K562 (cell line): ENCODE measurements at regions not wholly inside any gene's neighbourhood (a gene's known extent, or its start where the extent isn't known, plus 50 kb on each side); places are given as distances from the start of the nearest gene placed in this dataset.

Experiments
- ATF7 ChIP-seq: fragments of 450-650 bp; IDR thresholded peaks from 2 replicates; pipeline ENCODE4 v1.7.1; 2014; ENCODE audit warnings: mild to moderate bottlenecking, moderate library complexity
- GABPB2 ChIP-seq: fragments of 250-450 bp; sonication (Bioruptor Pico); conservative IDR thresholded peaks from 2 replicates; pipeline ENCODE4 v1.5.1; 2021; ENCODE audit warnings: mild to moderate bottlenecking
- LEF1 ChIP-seq: fragments of 450-650 bp; IDR thresholded peaks from 2 replicates; pipeline ENCODE4 v1.6.1; 2016; ENCODE audit warnings: mild to moderate bottlenecking
- NCOA1 ChIP-seq: fragments of 450-650 bp; IDR thresholded peaks from 2 replicates; pipeline ENCODE4 v1.6.1; 2016; ENCODE audit warnings: low read depth
- NFIX ChIP-seq: fragments of 250-450 bp; sonication (Bioruptor Pico); IDR thresholded peaks from 2 replicates; pipeline ENCODE4 v1.4.0; 2020; ENCODE audit warnings: low read depth, mild to moderate bottlenecking, moderate library complexity
- RAD21 ChIP-seq, 2 experiments: fragments of 250-450 bp in 1 of 2; fragments of 450-650 bp in 1 of 2; sonication (Bioruptor Pico) in 1 of 2; formaldehyde crosslinking in 1 of 2; IDR thresholded peaks in 1 of 2; conservative IDR thresholded peaks in 1 of 2; 2 replicates each; pipeline versions ENCODE4 v1.4.0 to v1.8.0; 2020 to 2022; ENCODE audit warnings: mild to moderate bottlenecking in 2 of 2, moderate library complexity in 1 of 2
- UBTF ChIP-seq, 2 experiments: IDR thresholded peaks; 2 replicates each; pipeline ENCODE4 v1.6.1; 2012; ENCODE audit warnings: improper control_type of control experiment in 2 of 2, low read depth in 2 of 2, low read length in 2 of 2, borderline replicate concordance in 1 of 2
- ZBED1 ChIP-seq: IDR thresholded peaks from 2 replicates; pipeline ENCODE4 v1.6.1; 2014
- ZBTB33 ChIP-seq: sonication (generic); formaldehyde crosslinking; IDR thresholded peaks from 2 replicates; pipeline ENCODE4 v1.8.1; 2023; ENCODE audit warnings: mild to moderate bottlenecking, missing genetic modification reagents
- TF ChIP-seq, protein P1 (sequence below), 3 experiments: IDR thresholded peaks in 2 of 3; conservative IDR thresholded peaks in 1 of 3; 2 replicates each; pipeline ENCODE4 v1.5.1; 2011 to 2012; ENCODE audit warnings: low read length in 3 of 3, mild to moderate bottlenecking in 3 of 3, control low read depth in 2 of 3, improper control_type of control experiment in 1 of 3, inconsistent platforms in 1 of 3, low read depth in 1 of 3, mixed read lengths in 1 of 3, moderate library complexity in 1 of 3; ENCODE audit not compliant: insufficient read depth in 2 of 3

GRCh38 chr1:187409341-187409740 is 580.6 kb downstream of the PLA2G4A start:
- no peak for TF ChIP-seq UBTF (IDR thresholded peaks at IDR 0.05; ENCODE audit: borderline replicate concordance in 1 of 2, low read depth in 2 of 2, low read length in 2 of 2)
- TF ChIP-seq, protein P1, sequence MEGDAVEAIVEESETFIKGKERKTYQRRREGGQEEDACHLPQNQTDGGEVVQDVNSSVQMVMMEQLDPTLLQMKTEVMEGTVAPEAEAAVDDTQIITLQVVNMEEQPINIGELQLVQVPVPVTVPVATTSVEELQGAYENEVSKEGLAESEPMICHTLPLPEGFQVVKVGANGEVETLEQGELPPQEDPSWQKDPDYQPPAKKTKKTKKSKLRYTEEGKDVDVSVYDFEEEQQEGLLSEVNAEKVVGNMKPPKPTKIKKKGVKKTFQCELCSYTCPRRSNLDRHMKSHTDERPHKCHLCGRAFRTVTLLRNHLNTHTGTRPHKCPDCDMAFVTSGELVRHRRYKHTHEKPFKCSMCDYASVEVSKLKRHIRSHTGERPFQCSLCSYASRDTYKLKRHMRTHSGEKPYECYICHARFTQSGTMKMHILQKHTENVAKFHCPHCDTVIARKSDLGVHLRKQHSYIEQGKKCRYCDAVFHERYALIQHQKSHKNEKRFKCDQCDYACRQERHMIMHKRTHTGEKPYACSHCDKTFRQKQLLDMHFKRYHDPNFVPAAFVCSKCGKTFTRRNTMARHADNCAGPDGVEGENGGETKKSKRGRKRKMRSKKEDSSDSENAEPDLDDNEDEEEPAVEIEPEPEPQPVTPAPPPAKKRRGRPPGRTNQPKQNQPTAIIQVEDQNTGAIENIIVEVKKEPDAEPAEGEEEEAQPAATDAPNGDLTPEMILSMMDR (IDR thresholded peaks at IDR 0.05 in 2 of 3, conservative IDR thresholded peaks at IDR 0.05 in 1 of 3; ENCODE audit: insufficient read depth in 2 of 3, low read depth in 1 of 3, low read length in 3 of 3): no peak
- TF ChIP-seq GABPB2 (CRISPR knock-in tag): no peak
- no peak for TF ChIP-seq RAD21 (CRISPR knock-in tag; conservative IDR thresholded peaks at IDR 0.05 in 1 of 2, IDR thresholded peaks at IDR 0.05 in 1 of 2)
- no peak for TF ChIP-seq NCOA1
- TF ChIP-seq NFIX (CRISPR knock-in tag): no peak
- no peak for TF ChIP-seq LEF1
- TF ChIP-seq ZBTB33: no peak
- no peak for TF ChIP-seq ZBED1
- TF ChIP-seq ATF7: no peak
